Chondrocyte (in vitro differentiated cells): ENCODE measurements at regions not wholly inside any gene's neighbourhood (a gene's known extent, or its start where the extent isn't known, plus 50 kb on each side); places are given as distances from the start of the nearest gene placed in this dataset.

ENCODE experiments used
- DNase-seq: peaks from one replicate; pipeline ENCODE4 v3.0.0; 2021; ENCODE audit warnings: mixed read lengths, low spot score
- H3K27ac Mint-ChIP-seq: one replicate; pipeline ENCODE4 v1.8.0; 2021; ENCODE audit warnings: mild to moderate bottlenecking, moderate library complexity, mixed read lengths; ENCODE audit not compliant: unreplicated experiment
- H3K27me3 Mint-ChIP-seq: 2 replicates; pipeline ENCODE4 v1.8.0; 2021; ENCODE audit warnings: low read depth, mixed read lengths
- H3K36me3 Mint-ChIP-seq: 2 replicates; pipeline ENCODE4 v1.8.0; 2021; ENCODE audit warnings: low read depth, mixed read lengths
- H3K4me1 Mint-ChIP-seq: 2 replicates; pipeline ENCODE4 v1.8.0; 2021; ENCODE audit warnings: low read depth, mild to moderate bottlenecking, mixed read lengths
- H3K4me3 Mint-ChIP-seq: one replicate; pipeline ENCODE4 v1.8.0; 2021; ENCODE audit warnings: mild to moderate bottlenecking, moderate library complexity, mixed read lengths; ENCODE audit not compliant: unreplicated experiment
- H3K9me3 Mint-ChIP-seq: 2 replicates; pipeline ENCODE4 v1.8.0; 2021; ENCODE audit warnings: low read depth, mixed read lengths
- TF ChIP-seq, protein P1 (sequence below): fragments of 200-600 bp; sonication (generic); IDR thresholded peaks from 2 replicates; pipeline ENCODE4 v1.5.0; 2021; ENCODE audit warnings: antibody characterized with exemption, mild to moderate bottlenecking, moderate library complexity

- Mint-ChIP-seq H3K27me3 (peaks cover 4% of the 10 kb centered on the region), H3K27ac (no peak overlapping the region)
Measured at GRCh38 chr3:163218336-163218735, 1721.7 kb downstream of the OTOL1 start.

DNA sequence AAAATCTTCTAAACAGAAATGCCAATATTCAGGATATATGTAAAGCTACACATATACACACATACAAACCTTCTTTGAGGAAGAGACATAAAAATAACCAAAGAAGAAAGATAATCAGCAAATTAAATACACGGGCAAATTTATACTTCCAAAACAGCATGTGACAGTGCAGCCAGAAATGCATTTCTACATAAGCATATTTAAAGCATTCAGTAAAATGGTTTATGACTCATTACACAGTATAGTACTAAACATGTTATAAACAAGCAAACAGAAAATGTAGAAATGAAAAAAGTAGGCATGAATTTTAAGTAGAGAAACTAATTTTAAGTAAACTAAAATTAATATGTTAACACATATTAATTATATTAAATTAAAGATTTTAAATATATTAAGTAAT lies 1717.2 kb downstream of the OTOL1 start:
- H3K27ac Mint-ChIP-seq, result no peak overlapping the region
- H3K9me3 Mint-ChIP-seq, result peaks cover 2% of the 10 kb centered on the region
- TF ChIP-seq, protein P1, sequence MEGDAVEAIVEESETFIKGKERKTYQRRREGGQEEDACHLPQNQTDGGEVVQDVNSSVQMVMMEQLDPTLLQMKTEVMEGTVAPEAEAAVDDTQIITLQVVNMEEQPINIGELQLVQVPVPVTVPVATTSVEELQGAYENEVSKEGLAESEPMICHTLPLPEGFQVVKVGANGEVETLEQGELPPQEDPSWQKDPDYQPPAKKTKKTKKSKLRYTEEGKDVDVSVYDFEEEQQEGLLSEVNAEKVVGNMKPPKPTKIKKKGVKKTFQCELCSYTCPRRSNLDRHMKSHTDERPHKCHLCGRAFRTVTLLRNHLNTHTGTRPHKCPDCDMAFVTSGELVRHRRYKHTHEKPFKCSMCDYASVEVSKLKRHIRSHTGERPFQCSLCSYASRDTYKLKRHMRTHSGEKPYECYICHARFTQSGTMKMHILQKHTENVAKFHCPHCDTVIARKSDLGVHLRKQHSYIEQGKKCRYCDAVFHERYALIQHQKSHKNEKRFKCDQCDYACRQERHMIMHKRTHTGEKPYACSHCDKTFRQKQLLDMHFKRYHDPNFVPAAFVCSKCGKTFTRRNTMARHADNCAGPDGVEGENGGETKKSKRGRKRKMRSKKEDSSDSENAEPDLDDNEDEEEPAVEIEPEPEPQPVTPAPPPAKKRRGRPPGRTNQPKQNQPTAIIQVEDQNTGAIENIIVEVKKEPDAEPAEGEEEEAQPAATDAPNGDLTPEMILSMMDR, result no peak
- H3K36me3 Mint-ChIP-seq, result no peaks in the 10 kb centered on the region
- no peak overlapping the region for H3K4me3 Mint-ChIP-seq
- no peak for DNase-seq
- H3K4me1 Mint-ChIP-seq, result no peaks in the 10 kb centered on the region
- H3K27me3 Mint-ChIP-seq, result peaks cover 4% of the 10 kb centered on the region

More at GRCh38 chr3:163218336-163218735, 1721.7 kb downstream of the OTOL1 start:
- no peaks in the 10 kb centered on the region for H3K36me3 Mint-ChIP-seq
- H3K4me3 Mint-ChIP-seq, result no peak overlapping the region
- no peaks in the 10 kb centered on the region for H3K4me1 Mint-ChIP-seq
- TF ChIP-seq, protein P1, result no peak
- DNase-seq, result no peak
- H3K9me3 Mint-ChIP-seq, result no peaks in the 10 kb centered on the region

DNA sequence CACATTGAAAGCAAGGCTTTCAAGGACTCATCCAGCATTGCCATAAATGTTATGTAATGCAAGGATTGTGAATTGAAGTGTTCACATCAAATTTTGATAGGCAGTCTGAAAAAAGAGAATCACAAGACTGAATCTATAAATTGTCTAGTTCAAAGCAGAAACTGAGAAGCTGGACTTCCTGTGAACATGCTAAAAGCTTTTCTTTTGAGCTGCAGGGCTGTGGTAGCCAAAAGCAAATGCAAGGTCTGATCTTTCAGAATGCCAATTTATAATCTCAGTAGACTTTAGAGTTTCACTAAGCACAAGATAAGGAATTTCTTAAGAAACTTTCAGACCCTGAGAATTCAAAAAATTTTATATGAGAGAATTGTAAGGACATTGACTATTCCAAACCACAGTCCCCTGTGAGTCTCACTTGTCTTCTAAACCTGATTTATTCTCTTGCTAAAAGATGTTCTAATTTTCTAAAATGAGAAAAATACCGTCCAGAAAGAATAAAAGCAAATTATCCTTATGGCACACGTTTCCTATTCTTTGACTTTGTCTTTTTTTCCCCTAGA lies 1700.3 kb downstream of the OTOL1 start:
- no peaks in the 10 kb centered on the region for H3K9me3 Mint-ChIP-seq
- no peak for DNase-seq
- H3K36me3 Mint-ChIP-seq, result no peaks in the 10 kb centered on the region
- TF ChIP-seq, protein P1, result no peak
- no peaks in the 10 kb centered on the region for H3K27me3 Mint-ChIP-seq
- no peaks in the 10 kb centered on the region for H3K4me1 Mint-ChIP-seq
- H3K27ac Mint-ChIP-seq, result no peak overlapping the region
- no peak overlapping the region for H3K4me3 Mint-ChIP-seq

DNA sequence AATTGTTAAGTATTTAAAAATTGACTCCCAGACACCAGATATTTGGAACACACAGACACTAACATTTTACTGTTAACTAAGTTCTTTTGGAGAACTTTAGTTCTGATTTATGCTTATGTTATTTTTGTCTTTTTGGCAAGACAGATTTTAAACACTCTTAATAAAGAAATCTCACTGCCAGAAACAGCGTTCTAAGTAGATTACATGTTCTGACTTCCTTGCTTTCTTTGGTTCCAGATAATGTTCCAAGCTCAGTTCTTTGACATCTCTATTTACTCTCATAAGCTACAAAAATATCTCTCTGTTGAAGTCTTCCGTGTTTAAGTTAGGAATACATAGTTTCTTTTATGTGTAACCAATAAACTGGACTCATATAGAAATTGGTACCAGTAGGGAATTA lies 1699.6 kb downstream of the OTOL1 start:
- no peak overlapping the region for H3K27ac Mint-ChIP-seq
- H3K36me3 Mint-ChIP-seq, result no peaks in the 10 kb centered on the region
- TF ChIP-seq, protein P1, result no peak
- no peaks in the 10 kb centered on the region for H3K27me3 Mint-ChIP-seq
- H3K4me3 Mint-ChIP-seq, result no peak overlapping the region
- no peaks in the 10 kb centered on the region for H3K4me1 Mint-ChIP-seq
- DNase-seq, result no peak
- no peaks in the 10 kb centered on the region for H3K9me3 Mint-ChIP-seq

- no peaks in the 10 kb centered on the region for H3K36me3 Mint-ChIP-seq
- TF ChIP-seq, protein P1, result no peak
- DNase-seq, result no peak
- peaks cover 3% of the 10 kb centered on the region for H3K9me3 Mint-ChIP-seq
- H3K27ac Mint-ChIP-seq, result no peak overlapping the region
- peaks cover 5% of the 10 kb centered on the region for H3K27me3 Mint-ChIP-seq
- H3K4me1 Mint-ChIP-seq, result no peaks in the 10 kb centered on the region
- no peak overlapping the region for H3K4me3 Mint-ChIP-seq
Measured at GRCh38 chr3:163185721-163186350, 1689.2 kb downstream of the OTOL1 start.
